Nephron progenitor cell (in vitro differentiated cells): ENCODE measurements at regions not wholly inside any gene's neighbourhood (a gene's known extent, or its start where the extent isn't known, plus 50 kb on each side); places are given as distances from the start of the nearest gene placed in this dataset.

Source experiments
- DNase-seq: peaks from one replicate; pipeline ENCODE4 v3.0.0; 2021
- H3K27ac Mint-ChIP-seq: 2 replicates; pipeline ENCODE4 v1.8.0; 2021; ENCODE audit warnings: mild to moderate bottlenecking, moderate library complexity, mixed read lengths
- H3K27me3 Mint-ChIP-seq: 2 replicates; pipeline ENCODE4 v1.8.0; 2021; ENCODE audit warnings: mild to moderate bottlenecking, low read depth, mixed read lengths; ENCODE audit not compliant: poor library complexity
- H3K36me3 Mint-ChIP-seq: 2 replicates; pipeline ENCODE4 v1.8.0; 2021; ENCODE audit warnings: low read depth, mixed read lengths
- H3K4me1 Mint-ChIP-seq: 2 replicates; pipeline ENCODE4 v1.8.0; 2021; ENCODE audit warnings: mixed read lengths
- H3K4me3 Mint-ChIP-seq: 2 replicates; pipeline ENCODE4 v1.8.0; 2021; ENCODE audit warnings: mild to moderate bottlenecking, moderate library complexity, mixed read lengths
- H3K9me3 Mint-ChIP-seq: 2 replicates; pipeline ENCODE4 v1.8.0; 2021; ENCODE audit warnings: mild to moderate bottlenecking, moderate library complexity, mixed read lengths
- TF ChIP-seq, protein P1 (sequence below): fragments of 200-600 bp; sonication (generic); IDR thresholded peaks from 2 replicates; pipeline ENCODE4 v1.5.0; 2021; ENCODE audit warnings: antibody characterized with exemption

DNA sequence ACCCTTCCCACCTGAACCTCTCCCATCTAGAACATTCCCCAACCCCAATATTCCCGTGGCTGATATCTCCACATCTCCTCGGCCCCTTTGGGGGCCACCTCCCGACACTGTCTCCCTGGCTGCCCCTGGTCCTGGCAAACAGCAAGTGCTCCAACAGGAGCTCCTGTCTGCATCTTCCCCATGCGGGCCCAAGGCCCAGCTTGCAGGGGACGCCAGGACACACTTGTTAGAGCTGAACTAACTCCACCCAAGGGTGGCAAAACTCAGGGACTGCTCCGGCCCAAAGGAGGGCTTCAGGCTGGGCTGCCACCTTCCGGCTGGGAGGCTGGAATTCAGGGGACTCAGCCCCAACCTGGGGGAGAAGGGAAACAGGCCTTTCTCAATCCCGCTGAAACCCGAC, 106.6 kb downstream of the NCOR2 start:
- H3K4me1 Mint-ChIP-seq, result peaks cover 18% of the 10 kb centered on the region
- TF ChIP-seq, protein P1, sequence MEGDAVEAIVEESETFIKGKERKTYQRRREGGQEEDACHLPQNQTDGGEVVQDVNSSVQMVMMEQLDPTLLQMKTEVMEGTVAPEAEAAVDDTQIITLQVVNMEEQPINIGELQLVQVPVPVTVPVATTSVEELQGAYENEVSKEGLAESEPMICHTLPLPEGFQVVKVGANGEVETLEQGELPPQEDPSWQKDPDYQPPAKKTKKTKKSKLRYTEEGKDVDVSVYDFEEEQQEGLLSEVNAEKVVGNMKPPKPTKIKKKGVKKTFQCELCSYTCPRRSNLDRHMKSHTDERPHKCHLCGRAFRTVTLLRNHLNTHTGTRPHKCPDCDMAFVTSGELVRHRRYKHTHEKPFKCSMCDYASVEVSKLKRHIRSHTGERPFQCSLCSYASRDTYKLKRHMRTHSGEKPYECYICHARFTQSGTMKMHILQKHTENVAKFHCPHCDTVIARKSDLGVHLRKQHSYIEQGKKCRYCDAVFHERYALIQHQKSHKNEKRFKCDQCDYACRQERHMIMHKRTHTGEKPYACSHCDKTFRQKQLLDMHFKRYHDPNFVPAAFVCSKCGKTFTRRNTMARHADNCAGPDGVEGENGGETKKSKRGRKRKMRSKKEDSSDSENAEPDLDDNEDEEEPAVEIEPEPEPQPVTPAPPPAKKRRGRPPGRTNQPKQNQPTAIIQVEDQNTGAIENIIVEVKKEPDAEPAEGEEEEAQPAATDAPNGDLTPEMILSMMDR, result no peak
- DNase-seq, result no peak
- no peak overlapping the region for H3K4me3 Mint-ChIP-seq
- H3K27me3 Mint-ChIP-seq, result peaks cover 3% of the 10 kb centered on the region
- H3K9me3 Mint-ChIP-seq, result peaks cover 18% of the 10 kb centered on the region
- no peak overlapping the region for H3K27ac Mint-ChIP-seq
- peaks cover 43% of the 10 kb centered on the region for H3K36me3 Mint-ChIP-seq

DNA sequence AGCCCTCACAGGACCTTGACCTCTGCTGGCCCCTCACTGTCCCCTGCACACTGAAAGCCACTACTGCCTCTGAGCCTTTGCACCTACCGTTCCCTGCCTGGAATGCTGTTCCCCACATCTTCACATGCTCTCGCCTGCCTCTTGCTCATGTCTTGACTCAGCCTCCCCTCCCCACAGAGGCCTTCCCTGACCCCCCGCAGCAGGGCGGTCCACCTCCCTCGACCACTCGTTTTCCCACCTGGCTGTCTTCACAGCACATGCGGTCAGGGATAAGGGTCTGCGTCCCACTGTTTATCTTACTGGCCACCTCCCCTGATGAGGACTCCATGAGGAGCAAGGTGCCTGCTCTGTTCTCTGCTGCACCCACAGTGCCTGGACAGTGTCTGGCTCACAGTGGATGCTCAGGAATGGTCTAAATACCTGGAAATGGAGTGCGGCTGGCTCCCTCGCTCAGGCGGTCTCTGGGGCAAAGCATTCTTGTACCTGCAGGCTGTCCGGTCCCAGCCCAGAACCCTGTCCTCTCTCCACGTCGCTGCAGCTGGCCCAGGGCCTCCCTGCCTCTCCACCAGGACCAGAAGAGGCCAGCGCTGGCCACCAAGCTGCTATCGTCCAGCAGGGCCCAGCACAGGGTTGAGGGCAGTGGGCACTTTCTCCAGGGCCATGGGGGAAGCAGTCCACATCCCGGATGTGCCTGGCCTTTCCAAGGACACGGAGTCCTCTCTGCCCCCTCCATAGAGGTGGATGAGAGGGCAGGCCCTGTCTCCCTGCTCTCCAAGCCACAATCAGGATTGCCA, 107.4 kb downstream of the NCOR2 start:
- peaks cover 19% of the 10 kb centered on the region for H3K4me1 Mint-ChIP-seq

GRCh38 chr12:124458992-124459851, 108.2 kb downstream of the NCOR2 start:
- Mint-ChIP-seq H3K27ac (peak overlapping the region; percentile 9), H3K9me3 (peaks cover 5% of the 10 kb centered on the region), H3K4me3 (no peak overlapping the region), H3K4me1 (peaks cover 25% of the 10 kb centered on the region), H3K36me3 (peaks cover 28% of the 10 kb centered on the region), H3K27me3 (peaks cover 6% of the 10 kb centered on the region)
- TF ChIP-seq, protein P1, result no peak
- DNase-seq, result no peak

More for the DNA sequence above, 107.4 kb downstream of the NCOR2 start:
- no peak overlapping the region for H3K27ac Mint-ChIP-seq
- no peak overlapping the region for H3K4me3 Mint-ChIP-seq
- DNase-seq, result no peak
- H3K9me3 Mint-ChIP-seq, result peaks cover 13% of the 10 kb centered on the region
- H3K27me3 Mint-ChIP-seq, result peaks cover 5% of the 10 kb centered on the region
- H3K36me3 Mint-ChIP-seq, result peaks cover 36% of the 10 kb centered on the region
- TF ChIP-seq, protein P1, result no peak

GRCh38 chr12:124458220-124458991, 109.0 kb downstream of the NCOR2 start:
- H3K9me3 Mint-ChIP-seq, result no peaks in the 10 kb centered on the region

More at GRCh38 chr12:124458220-124458991, 109.0 kb downstream of the NCOR2 start:
- no peak overlapping the region for H3K4me3 Mint-ChIP-seq
- DNase-seq, result no peak
- H3K36me3 Mint-ChIP-seq, result peaks cover 22% of the 10 kb centered on the region
- peaks cover 6% of the 10 kb centered on the region for H3K27me3 Mint-ChIP-seq
- peaks cover 25% of the 10 kb centered on the region for H3K4me1 Mint-ChIP-seq
- TF ChIP-seq, protein P1, result no peak
- H3K27ac Mint-ChIP-seq, result no peak overlapping the region
